Endothelial cell of umbilical vein (primary cell): ENCODE measurements at regions not wholly inside any gene's neighbourhood (a gene's known extent, or its start where the extent isn't known, plus 50 kb on each side); places are given as distances from the start of the nearest gene placed in this dataset.

Source experiments
- CTCF ChIP-seq, 2 donors: IDR thresholded peaks; 1 replicate in 1 of 2; 2 replicates in 1 of 2; pipeline ENCODE4 v1.5.1; 2011; ENCODE audit warnings: low read length in 2 of 2, mild to moderate bottlenecking in 2 of 2, moderate library complexity in 2 of 2, control low read depth in 1 of 2, inconsistent platforms in 1 of 2, low read depth in 1 of 2; ENCODE audit not compliant: insufficient read depth in 1 of 2; ENCODE audit errors: extremely low read depth in 1 of 2
- EZH2 ChIP-seq: IDR thresholded peaks from 2 replicates; pipeline ENCODE4 v1.6.1; 2012; ENCODE audit warnings: borderline replicate concordance, low read depth, mild to moderate bottlenecking, moderate library complexity, low read length, inconsistent platforms; ENCODE audit not compliant: severe bottlenecking
- GATA2 ChIP-seq: IDR thresholded peaks from 2 replicates; pipeline ENCODE4 v1.7.0; 2011; ENCODE audit warnings: low read depth, mild to moderate bottlenecking, moderate library complexity, mixed read lengths, low read length; ENCODE audit not compliant: insufficient read length, insufficient read depth
- JUN ChIP-seq: IDR thresholded peaks from 2 replicates; pipeline ENCODE4 v1.6.1; 2011; ENCODE audit warnings: borderline replicate concordance, low read depth; ENCODE audit not compliant: insufficient read length, insufficient read depth
- MYC ChIP-seq: IDR thresholded peaks from one replicate; pipeline ENCODE4 v1.6.1; 2011; ENCODE audit warnings: mild to moderate bottlenecking, low read depth, low read length
- POLR2A ChIP-seq: IDR thresholded peaks from 2 replicates; pipeline ENCODE4 v1.6.1; 2012; ENCODE audit warnings: low read depth, mild to moderate bottlenecking, control low read depth, low read length
- POLR2AphosphoS5 ChIP-seq: IDR thresholded peaks from 2 replicates; pipeline ENCODE4 v1.6.1; 2012; ENCODE audit warnings: low read depth, mild to moderate bottlenecking, control low read depth, low read length, moderate library complexity; ENCODE audit not compliant: insufficient read depth

GRCh38 chr16:79312502-79312901 is 288.0 kb downstream of the MAF start:
- no peak for TF ChIP-seq JUN
- no peak for TF ChIP-seq GATA2
- TF ChIP-seq POLR2A = no peak
- no peak for TF ChIP-seq CTCF (IDR thresholded peaks at IDR 0.05; ENCODE audit: extremely low read depth in 1 of 2, insufficient read depth in 1 of 2, low read depth in 1 of 2, low read length in 2 of 2)
- TF ChIP-seq EZH2 = no peak
- no peak for TF ChIP-seq MYC
- TF ChIP-seq POLR2AphosphoS5 = no peak
